Mucosa of descending colon (tissue), 3 donors: ENCODE measurements at regions not wholly inside any gene's neighbourhood (a gene's known extent, or its start where the extent isn't known, plus 50 kb on each side); places are given as distances from the start of the nearest gene placed in this dataset.
"Not testable (repeated sequence)": the region's sequence is repeated elsewhere in the genome, so short reads cannot be mapped to it uniquely, and the experiment has no call there.

Experiments used
- ATAC-seq: fragments of 200-7000 bp; cut with Tn5 transposase; one replicate; pipeline ENCODE4 v1.9.1; 2020; ENCODE audit warnings: mild to moderate bottlenecking, moderate library complexity
- DNase-seq, 3 donors: peaks; one replicate each; pipeline ENCODE4 v3.0.0-alpha.2; 2020
- H3K36me3 ChIP-seq: fragments of 200-600 bp; one replicate; pipeline ENCODE4 v1.8.0; 2021; ENCODE audit warnings: low read depth, mild to moderate bottlenecking
- H3K4me1 ChIP-seq: fragments of 200-600 bp; one replicate; pipeline ENCODE4 v1.8.0; 2021; ENCODE audit warnings: low read depth, mild to moderate bottlenecking
- H3K4me3 ChIP-seq: fragments of 200-600 bp; one replicate; pipeline ENCODE4 v1.8.0; 2021; ENCODE audit warnings: mild to moderate bottlenecking
- H3K9me3 ChIP-seq: fragments of 200-600 bp; one replicate; pipeline ENCODE4 v1.8.0; 2021; ENCODE audit warnings: mild to moderate bottlenecking
- CTCF ChIP-seq: fragments of 200-600 bp; IDR thresholded peaks from one replicate; pipeline ENCODE4 v1.8.0; 2022; ENCODE audit warnings: antibody characterized with exemption, mild to moderate bottlenecking
- intact Hi-C, 2 donors: fragments of 100-400 bp; cut with DNase I in 1 of 2; cut with micrococcal nuclease in 1 of 2; formaldehyde crosslinking; loops; one replicate each; pipeline versions ENCODE4 v1.11.0 to v1.11.1; 2022; cut with DNase I, micrococcal nuclease
- donor health status: DM: no; HTN: no; CAD: no; lungs with moderate emphysema.
- donor health status: DM: no; HTN: no; CAD: no.
- donor health status: DM: no; HTN: yes; CAD: no.

- no peak for TF ChIP-seq CTCF
- ATAC-seq, result no peak
- intact Hi-C loops, result no loop called here
Observed at GRCh38 chr1:115527746-115528145, 114.0 kb upstream of the VANGL1 start.

GRCh38 chr1:115526900-115527299, 114.9 kb upstream of the VANGL1 start:
- Histone ChIP-seq H3K4me3 (no peak overlapping the region), H3K9me3 (no peaks in the 10 kb centered on the region), H3K4me1 (peaks cover 5% of the 10 kb centered on the region), H3K36me3 (no peaks in the 10 kb centered on the region)
- no peak for TF ChIP-seq CTCF
- intact Hi-C loops, result no loop called here
- ATAC-seq, result peak; percentile 59
- no peak for DNase-seq

More at GRCh38 chr1:115527746-115528145, 114.0 kb upstream of the VANGL1 start:
- no peak for DNase-seq
- Histone ChIP-seq H3K9me3 (no peaks in the 10 kb centered on the region), H3K4me1 (peaks cover 5% of the 10 kb centered on the region), H3K4me3 (no peak overlapping the region), H3K36me3 (no peaks in the 10 kb centered on the region)

GRCh38 chr1:115524236-115524635, 117.5 kb upstream of the VANGL1 start:
- TF ChIP-seq CTCF, result no peak
- peaks cover 5% of the 10 kb centered on the region for H3K4me1 ChIP-seq
- intact Hi-C loops, result no loop called here
- ATAC-seq, result peak; percentile 62
- DNase-seq, result no peak
- H3K9me3 ChIP-seq, result no peaks in the 10 kb centered on the region
- no peak overlapping the region for H3K4me3 ChIP-seq
- no peaks in the 10 kb centered on the region for H3K36me3 ChIP-seq

GRCh38 chr1:115522386-115522785, 119.4 kb upstream of the VANGL1 start:
- DNase-seq, result no peak
- Histone ChIP-seq H3K36me3 (no peaks in the 10 kb centered on the region), H3K9me3 (no peaks in the 10 kb centered on the region), H3K4me3 (no peak overlapping the region), H3K4me1 (peaks cover 5% of the 10 kb centered on the region)
- no peak for TF ChIP-seq CTCF
- intact Hi-C loops, result no loop called here
- ATAC-seq, result no peak

GRCh38 chr1:115515270-115515669, 126.5 kb upstream of the VANGL1 start:
- no peak overlapping the region for H3K4me3 ChIP-seq
- H3K4me1 ChIP-seq, result no peaks in the 10 kb centered on the region
- H3K36me3 ChIP-seq, result no peaks in the 10 kb centered on the region
- no peak for TF ChIP-seq CTCF
- DNase-seq (no peak), ATAC-seq (no peak)
- H3K9me3 ChIP-seq, result no peaks in the 10 kb centered on the region
- intact Hi-C loops, result no loop called here

- H3K4me3 ChIP-seq, H3K9me3 ChIP-seq, DNase-seq, intact Hi-C loops, H3K36me3 ChIP-seq, ATAC-seq, H3K4me1 ChIP-seq: not testable (repeated sequence)
Observed at GRCh38 chr1:115510226-115510625, 131.5 kb upstream of the VANGL1 start.
